Stimulated activated CD8-positive, alpha-beta memory T cell treated with anti-CD3 and anti-CD28 coated beads, Interleukin-4, amount 100 ng/mL, for 24 hours (primary cell): ENCODE measurements at regions not wholly inside any gene's neighbourhood (a gene's known extent, or its start where the extent isn't known, plus 50 kb on each side); places are given as distances from the start of the nearest gene placed in this dataset.
"Not testable (repeated sequence)": the region's sequence is repeated elsewhere in the genome, so short reads cannot be mapped to it uniquely, and the experiment has no call there.

Source experiments
- DNase-seq: peaks from one replicate; pipeline ENCODE4 v3.0.0-alpha.2; 2020; ENCODE audit warnings: low read depth

- not testable (repeated sequence) for DNase-seq
Observed at GRCh38 chr17:445839-446238, 93.2 kb upstream of the RPH3AL start, which contains the start of gene RFLNB. RFLNB (minus strand) TSS chr17:445939.

DNA sequence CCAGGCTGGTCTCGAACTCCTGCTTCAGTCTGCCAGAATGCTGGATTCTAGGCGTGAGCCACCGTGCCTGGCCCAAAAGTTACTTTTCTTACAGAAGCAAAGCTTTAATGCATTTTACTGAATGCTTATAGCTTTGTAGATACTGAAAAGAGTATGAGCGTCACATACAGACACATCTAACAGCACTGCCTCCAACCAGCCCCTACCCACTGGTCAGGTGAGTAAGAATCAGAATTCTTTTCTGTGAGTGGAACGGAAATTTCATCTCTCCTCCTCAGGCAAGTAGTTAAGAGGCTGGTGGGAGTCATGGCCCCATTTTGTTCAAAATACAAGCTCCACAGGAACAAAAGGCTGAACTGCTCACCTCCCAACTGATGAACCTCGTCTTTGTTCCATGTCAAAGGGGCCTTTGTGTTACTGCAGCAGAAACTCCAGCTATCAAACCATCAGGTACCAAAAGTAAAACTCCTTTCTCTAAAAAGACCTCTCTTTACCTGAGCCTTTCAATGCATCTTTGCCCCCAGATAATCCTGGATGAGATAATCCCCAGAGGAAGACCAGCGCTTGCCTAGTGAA, 92.4 kb upstream of the RPH3AL start:
- no peak for DNase-seq

- DNase-seq = no peak
Observed at GRCh38 chr17:443109-443508, 90.5 kb upstream of the RPH3AL start.

DNA sequence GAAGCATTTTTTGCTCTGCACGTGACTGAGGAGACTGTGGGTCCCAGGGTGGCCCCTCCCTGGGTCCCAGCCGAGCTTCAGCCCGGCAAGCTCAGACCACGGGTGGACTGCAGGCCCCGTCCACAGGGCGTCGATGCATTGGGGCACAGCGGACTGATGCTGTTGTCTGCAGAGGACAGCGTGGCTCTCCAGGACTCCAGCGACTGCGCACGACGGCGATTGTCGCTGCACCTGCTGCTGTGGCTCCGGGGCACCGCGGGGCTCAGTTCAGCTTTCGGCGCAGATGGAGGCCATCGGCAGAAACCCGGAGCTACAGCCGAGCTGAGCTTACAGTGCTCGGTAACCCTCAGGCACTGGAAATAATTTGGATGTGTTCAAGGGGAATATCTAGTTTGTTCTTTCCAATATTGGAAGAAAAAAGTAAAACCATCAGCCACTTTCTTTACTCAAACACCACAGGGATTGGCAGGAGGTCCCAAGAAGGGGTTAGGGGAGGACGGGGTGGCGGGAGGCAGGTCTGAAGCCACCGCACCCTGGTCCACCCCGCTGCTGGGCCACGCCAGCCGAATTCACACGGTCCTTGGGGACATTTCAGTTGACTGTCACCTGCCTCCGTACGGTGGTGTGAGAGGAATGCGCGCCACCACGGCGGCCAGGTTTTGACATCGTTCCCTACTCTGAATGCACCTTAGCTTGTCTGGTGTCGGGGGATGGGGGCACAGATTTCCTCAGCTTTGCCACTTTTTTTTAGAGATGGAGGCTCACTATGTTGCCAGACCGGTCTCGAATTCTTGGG, 88.7 kb upstream of the RPH3AL start:
- no peak for DNase-seq

GRCh38 chr17:438191-438590, 85.6 kb upstream of the RPH3AL start:
- DNase-seq = no peak

GRCh38 chr17:437545-437944, 84.9 kb upstream of the RPH3AL start:
- no peak for DNase-seq

- DNase-seq = no peak
Observed at GRCh38 chr17:436571-436970, 84.0 kb upstream of the RPH3AL start.

DNA sequence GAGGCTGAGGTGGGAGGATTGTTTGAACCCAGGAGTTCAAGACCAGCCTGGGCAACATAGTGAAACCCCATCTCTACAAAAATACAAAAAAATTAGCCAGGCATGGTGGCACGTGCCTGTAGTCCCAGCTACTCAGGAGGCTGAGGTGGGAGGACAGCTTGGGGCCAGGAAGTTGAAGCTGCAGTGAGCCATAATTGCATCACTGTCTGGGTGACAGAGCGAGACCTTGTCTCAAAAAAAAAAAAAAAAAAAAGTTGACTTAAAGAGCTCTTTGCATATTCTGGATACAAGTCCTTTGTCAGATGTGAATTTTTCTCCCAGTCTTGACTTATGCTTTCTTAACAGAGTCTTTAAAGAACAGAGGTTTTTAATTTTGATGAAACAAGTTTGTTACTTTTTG, 79.9 kb upstream of the RPH3AL start:
- DNase-seq = not testable (repeated sequence)

DNA sequence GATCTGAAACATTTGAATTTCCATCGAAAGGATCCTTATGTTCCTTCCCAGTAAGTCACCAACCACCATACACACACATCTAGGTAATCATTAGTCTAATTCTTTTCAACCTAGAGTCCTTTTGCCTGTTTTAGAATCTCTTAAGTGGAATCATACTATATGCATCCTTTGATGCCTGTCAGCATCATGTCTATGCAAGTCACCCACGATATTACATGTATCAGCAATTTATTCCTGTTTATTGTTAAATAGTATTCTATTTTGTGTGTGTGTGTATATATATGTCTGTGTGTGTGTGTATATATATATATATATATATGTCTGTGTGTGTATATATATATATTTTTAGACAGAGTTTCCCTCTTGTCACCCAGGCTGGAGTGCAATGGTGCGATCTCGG, 78.9 kb upstream of the RPH3AL start:
- DNase-seq = no peak

- no peak for DNase-seq
Observed at GRCh38 chr17:429589-429988, 77.0 kb upstream of the RPH3AL start.

- no peak for DNase-seq
Observed at GRCh38 chr17:428414-428813, 75.8 kb upstream of the RPH3AL start.

DNA sequence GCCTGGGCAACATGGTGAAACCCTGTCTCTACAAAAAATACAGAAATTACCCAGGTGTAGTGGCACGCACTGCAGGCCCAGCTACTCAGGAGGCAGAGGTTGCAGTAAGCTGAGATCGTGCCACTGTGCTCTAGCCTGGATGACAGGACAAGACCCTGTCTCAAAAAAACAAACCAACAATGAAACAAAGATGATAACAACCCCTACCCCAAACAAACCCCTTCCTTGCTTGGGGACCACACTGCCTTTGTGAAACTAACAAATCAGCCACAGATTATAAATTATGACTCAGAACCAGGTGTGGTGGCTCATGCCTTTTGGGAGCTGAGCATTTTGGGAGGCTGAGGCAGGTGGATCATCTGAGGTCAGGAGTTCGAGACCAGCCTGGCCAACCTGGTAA, 75.3 kb upstream of the RPH3AL start:
- DNase-seq = no peak

DNA sequence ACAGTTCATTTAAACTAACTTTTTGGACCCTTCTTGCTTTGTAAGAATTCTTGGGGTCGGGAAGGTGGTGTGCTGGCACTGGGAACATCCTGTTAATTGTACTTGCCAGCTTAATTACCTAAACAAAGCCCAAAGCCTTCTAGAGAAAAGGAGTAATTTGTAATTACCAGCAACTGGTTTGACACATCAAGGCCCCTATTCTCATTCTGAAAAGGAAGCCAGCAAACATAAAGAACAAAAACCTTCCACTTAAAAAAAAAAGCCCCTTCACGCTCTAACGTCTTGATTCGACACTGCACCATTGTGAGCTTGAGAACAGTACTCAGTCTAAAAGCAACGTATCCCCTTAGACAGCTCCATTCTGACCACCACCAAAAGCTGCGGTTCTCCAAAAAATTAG, 74.7 kb upstream of the RPH3AL start:
- no peak for DNase-seq

DNA sequence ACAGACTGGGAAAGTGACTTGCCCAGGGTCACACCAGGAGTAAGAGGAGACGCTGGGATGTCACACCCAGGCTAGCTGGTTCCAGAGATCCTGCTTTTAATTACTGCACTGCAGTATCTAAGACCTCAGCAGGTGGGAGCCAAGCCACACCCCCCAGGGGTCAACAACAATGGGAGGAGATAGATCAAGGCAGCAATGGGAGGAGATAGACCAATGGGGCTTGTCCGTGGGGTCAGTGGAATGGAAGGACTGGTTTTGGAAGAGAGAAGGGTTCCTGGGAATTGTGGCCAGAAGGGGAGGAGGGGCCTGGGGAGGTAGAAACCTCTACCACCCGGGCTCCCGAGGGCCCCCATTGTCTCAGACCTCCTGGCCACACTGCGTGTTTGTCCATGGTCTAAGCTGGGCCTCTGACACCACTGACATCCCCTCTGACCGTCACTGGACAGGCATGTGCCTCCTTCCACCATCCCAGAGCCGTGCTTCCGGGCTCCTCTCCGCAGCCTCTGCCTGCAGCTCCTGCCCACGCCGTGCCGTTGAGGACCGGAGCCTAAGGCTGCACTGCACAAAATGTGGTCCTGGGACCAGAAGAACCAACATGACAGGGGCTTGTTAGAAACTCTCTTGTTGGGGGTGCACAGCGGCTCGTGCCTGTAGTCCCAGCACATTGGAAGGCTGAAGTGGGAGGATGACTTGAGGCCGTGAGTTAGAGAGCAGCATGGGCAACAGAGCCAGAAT, 69.8 kb upstream of the RPH3AL start:
- DNase-seq = no peak

- no peak for DNase-seq
Observed at GRCh38 chr17:420479-421175, 68.0 kb upstream of the RPH3AL start.

- no peak for DNase-seq
Observed at GRCh38 chr17:419073-419735, 66.6 kb upstream of the RPH3AL start.

- no peak for DNase-seq
Observed at GRCh38 chr17:418421-418751, 65.8 kb upstream of the RPH3AL start.

GRCh38 chr17:417691-418420, 65.2 kb upstream of the RPH3AL start:
- no peak for DNase-seq

GRCh38 chr17:416293-417206, 63.9 kb upstream of the RPH3AL start:
- no peak for DNase-seq

DNA sequence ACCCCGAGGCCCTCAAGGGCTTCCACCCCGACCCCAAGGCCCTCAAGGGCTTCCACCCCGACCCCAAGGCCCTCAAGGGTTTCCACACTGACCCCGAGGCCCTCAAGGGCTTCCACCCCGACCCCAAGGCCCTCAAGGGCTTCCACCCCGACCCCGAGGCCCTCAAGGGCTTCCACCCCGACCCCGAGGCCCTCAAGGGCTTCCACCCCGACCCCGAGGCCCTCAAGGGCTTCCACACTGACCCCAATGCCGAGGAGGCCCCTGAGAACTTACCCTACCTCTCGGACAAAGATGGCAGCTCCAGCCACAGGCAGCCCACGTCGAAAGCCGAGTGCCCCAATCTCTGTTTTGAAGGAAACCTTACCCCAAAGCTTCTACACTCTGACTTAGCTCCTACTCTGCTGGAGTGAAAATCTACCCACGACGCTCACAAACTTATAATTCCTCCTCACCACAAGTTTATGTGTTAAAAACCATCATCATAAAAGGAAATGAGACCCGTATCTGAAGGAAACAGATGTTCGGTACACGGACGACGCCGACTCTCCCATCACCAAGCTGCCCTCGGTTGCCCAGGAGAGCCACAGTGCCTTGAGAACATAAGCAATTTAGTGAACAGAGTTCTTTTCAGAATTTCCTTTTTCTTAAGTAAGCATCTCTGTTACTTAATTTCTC, 61.2 kb upstream of the RPH3AL start:
- no peak for DNase-seq
